Upper lobe of right lung (tissue), 1 donor: ENCODE measurements at regions not wholly inside any gene's neighbourhood (a gene's known extent, or its start where the extent isn't known, plus 50 kb on each side); places are given as distances from the start of the nearest gene placed in this dataset.

Experiments
- ATAC-seq: fragments of 200-7000 bp; cut with Tn5 transposase; one replicate; pipeline ENCODE4 v1.9.1; 2020; ENCODE audit warnings: mild to moderate bottlenecking, moderate library complexity
- DNase-seq: peaks from one replicate; pipeline ENCODE4 v3.0.0-alpha.2; 2020
- H3K27ac ChIP-seq: fragments of 200-600 bp; one replicate; pipeline ENCODE4 v1.8.0; 2022
- H3K27me3 ChIP-seq: fragments of 200-600 bp; one replicate; pipeline ENCODE4 v1.8.0; 2022; ENCODE audit warnings: mild to moderate bottlenecking
- H3K36me3 ChIP-seq: fragments of 200-600 bp; one replicate; pipeline ENCODE4 v1.8.0; 2022
- H3K4me1 ChIP-seq: fragments of 200-600 bp; one replicate; pipeline ENCODE4 v1.8.0; 2022
- H3K4me3 ChIP-seq: fragments of 200-600 bp; one replicate; pipeline ENCODE4 v1.8.0; 2022; ENCODE audit warnings: mild to moderate bottlenecking
- H3K9me3 ChIP-seq: fragments of 200-600 bp; one replicate; pipeline ENCODE4 v1.8.0; 2022
- CTCF ChIP-seq: fragments of 200-600 bp; IDR thresholded peaks from one replicate; pipeline ENCODE4 v1.8.0; 2022; ENCODE audit warnings: antibody characterized with exemption
- intact Hi-C: fragments of 100-400 bp; cut with DNase I; formaldehyde crosslinking; loops from one replicate; pipeline ENCODE4 v1.11.0; 2022
- donor health status: DM: no; HTN: yes; CAD: no; lungs with severe emphysema.

- no peak overlapping the region for H3K4me3 ChIP-seq
- H3K36me3 ChIP-seq = no peaks in the 10 kb centered on the region
- DNase-seq (no peak), ATAC-seq (no peak)
- TF ChIP-seq CTCF = no peak
- no peak overlapping the region for H3K27ac ChIP-seq
- intact Hi-C loops = no loop called here
- H3K9me3 ChIP-seq = no peaks in the 10 kb centered on the region
- H3K27me3 ChIP-seq = peaks cover 7% of the 10 kb centered on the region
- H3K4me1 ChIP-seq = no peaks in the 10 kb centered on the region
These were observed 545.2 kb downstream of the BCL11B start for GRCh38 chr14:98726585-98727405.

GRCh38 chr14:98728024-98728423 lies 544.0 kb downstream of the BCL11B start:
- DNase-seq = no peak
- Histone ChIP-seq H3K27ac (no peak overlapping the region), H3K9me3 (no peaks in the 10 kb centered on the region), H3K4me3 (no peak overlapping the region), H3K27me3 (peaks cover 7% of the 10 kb centered on the region), H3K36me3 (no peaks in the 10 kb centered on the region), H3K4me1 (no peaks in the 10 kb centered on the region)
- intact Hi-C loops = no loop called here
- no peak for TF ChIP-seq CTCF
- ATAC-seq = no peak

GRCh38 chr14:98728836-98729235 lies 543.2 kb downstream of the BCL11B start:
- no peaks in the 10 kb centered on the region for H3K4me1 ChIP-seq
- H3K27ac ChIP-seq = no peak overlapping the region
- H3K27me3 ChIP-seq = peaks cover 7% of the 10 kb centered on the region
- no peak for ATAC-seq
- H3K36me3 ChIP-seq = no peaks in the 10 kb centered on the region
- no peaks in the 10 kb centered on the region for H3K9me3 ChIP-seq
- TF ChIP-seq CTCF = no peak
- intact Hi-C loops = no loop called here
- DNase-seq = no peak
- H3K4me3 ChIP-seq = no peak overlapping the region

DNA sequence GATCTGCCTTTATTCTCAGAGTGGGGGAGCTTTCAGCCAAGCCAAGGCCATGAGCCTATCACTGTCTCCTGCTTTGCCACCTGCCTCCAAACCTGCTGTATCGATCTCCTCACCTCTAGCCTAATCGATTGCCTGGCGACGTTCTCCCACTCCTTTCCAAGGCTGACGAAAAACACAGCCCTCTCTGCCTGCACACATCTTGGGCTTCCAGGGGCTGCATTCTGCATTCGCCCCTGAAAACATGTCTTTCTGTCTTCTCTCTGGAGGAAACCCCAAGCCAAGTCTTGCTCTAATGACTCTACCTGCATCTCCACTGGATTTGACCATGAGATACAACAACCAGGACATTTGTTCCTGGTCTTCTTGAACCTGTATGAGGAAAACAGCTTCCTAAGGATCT lies 540.7 kb downstream of the BCL11B start:
- Histone ChIP-seq H3K27me3 (peaks cover 7% of the 10 kb centered on the region), H3K36me3 (no peaks in the 10 kb centered on the region), H3K4me3 (no peak overlapping the region), H3K4me1 (no peaks in the 10 kb centered on the region), H3K27ac (no peak overlapping the region), H3K9me3 (no peaks in the 10 kb centered on the region)
- intact Hi-C loops = no loop called here
- TF ChIP-seq CTCF = no peak
- DNase-seq (no peak), ATAC-seq (no peak)

GRCh38 chr14:98731701-98732100 lies 540.3 kb downstream of the BCL11B start:
- Histone ChIP-seq H3K27ac (no peak overlapping the region), H3K4me1 (no peaks in the 10 kb centered on the region), H3K27me3 (peaks cover 7% of the 10 kb centered on the region), H3K4me3 (no peak overlapping the region), H3K36me3 (no peaks in the 10 kb centered on the region), H3K9me3 (no peaks in the 10 kb centered on the region)
- ATAC-seq (no peak), DNase-seq (no peak)
- TF ChIP-seq CTCF = no peak
- intact Hi-C loops = no loop called here
